ENCODE measurements at regions not wholly inside any gene's neighbourhood (a gene's known extent, or its start where the extent isn't known, plus 50 kb on each side); places are given as distances from the start of the nearest gene placed in this dataset.

DNA sequence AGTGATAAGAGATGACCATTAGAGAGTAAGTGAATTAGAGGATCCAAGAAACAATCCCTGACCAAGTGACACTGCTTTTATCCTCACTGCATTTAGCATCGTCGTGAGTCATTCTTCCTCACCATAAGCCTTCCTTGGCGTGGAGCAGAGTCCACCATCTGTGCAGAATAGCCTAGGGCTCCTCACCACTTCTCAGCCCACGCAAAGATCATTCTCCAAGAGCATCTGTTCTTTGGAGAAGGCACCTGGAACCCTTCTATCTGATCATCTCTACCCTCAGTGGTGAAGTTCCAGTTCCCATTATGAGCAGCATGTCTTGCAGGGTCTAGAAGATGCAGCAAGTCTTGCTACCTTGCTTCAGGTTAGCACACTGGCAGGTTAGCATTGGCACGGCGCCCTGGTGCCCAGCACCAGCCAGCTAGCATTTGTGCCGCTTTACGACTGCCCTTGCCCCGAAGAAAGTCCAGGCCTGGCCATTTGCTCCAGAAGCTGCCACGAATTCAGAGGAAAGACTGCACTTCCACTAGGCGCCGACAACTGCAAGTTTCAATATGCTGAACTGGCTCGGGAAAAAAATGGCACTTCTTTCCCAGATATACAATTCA, 225.8 kb downstream of the TTC32 start:
- no peak for DNase-seq

- DNase-seq = no peak
Measured at GRCh38 chr2:19675003-19675629, 226.7 kb downstream of the TTC32 start.

GRCh38 chr2:19674051-19675002, 227.5 kb downstream of the TTC32 start:
- DNase-seq = no peak

- DNase-seq = no peak
Measured at GRCh38 chr2:19673213-19673791, 228.5 kb downstream of the TTC32 start.

DNA sequence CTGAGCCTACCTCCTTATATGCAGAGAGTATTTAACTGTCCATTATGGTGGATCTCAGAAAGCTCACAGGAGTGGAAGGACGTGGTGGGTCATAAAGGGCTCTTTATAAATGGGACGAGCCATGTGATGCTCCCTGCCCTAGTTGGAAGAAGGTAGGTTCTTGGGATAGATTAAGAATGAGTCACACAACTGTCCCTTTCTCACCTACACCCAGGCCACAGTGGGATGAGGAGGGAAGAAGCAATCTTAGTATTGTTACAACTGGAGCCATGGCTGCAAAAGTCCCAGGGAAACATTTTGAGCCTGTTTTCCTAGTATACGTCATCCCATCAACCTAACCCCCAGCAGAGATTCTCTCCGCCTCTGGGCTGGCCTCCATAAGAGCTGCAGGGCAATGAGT, 229.9 kb downstream of the TTC32 start:
- DNase-seq = no peak

- no peak for DNase-seq
Measured at GRCh38 chr2:19671311-19671710, 230.5 kb downstream of the TTC32 start.

DNA sequence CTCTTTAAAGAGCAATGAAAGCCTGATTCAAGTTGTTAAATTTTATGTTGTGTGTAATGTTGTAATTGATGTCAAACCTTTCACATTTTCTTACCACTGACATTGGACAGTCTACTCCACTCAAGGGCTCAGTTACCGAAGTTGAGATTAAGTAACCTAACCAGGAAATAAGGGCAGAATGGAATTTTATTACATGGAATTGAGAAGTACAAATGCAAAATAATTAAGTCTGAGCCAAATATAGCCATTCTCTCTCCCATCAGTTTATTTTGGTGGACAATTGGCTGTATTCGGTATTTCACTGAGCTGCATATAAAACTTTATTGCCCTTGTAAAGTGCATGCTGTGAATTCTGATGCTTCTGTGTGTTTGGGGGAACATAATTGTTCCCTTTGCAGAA, 231.5 kb downstream of the TTC32 start:
- no peak for DNase-seq

DNA sequence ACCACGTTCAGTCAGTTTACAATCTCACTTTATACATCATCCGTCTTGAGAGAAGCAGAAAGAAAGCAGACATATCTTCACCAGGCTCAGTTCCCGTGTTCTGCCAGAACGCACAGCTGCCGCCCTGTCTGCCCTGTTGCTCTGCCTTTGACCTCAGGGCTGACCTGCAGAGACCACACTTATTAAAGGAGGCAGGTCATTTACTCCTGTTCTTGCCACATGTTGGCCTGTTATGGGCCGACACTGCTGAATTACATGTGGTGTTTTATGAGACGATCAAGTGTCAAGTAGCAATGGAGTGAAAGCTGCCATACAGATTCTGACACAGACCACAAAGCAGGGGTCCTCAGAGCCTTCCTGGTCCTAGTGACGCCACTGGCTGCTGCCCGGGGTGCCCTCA, 232.2 kb downstream of the TTC32 start:
- no peak for DNase-seq

DNA sequence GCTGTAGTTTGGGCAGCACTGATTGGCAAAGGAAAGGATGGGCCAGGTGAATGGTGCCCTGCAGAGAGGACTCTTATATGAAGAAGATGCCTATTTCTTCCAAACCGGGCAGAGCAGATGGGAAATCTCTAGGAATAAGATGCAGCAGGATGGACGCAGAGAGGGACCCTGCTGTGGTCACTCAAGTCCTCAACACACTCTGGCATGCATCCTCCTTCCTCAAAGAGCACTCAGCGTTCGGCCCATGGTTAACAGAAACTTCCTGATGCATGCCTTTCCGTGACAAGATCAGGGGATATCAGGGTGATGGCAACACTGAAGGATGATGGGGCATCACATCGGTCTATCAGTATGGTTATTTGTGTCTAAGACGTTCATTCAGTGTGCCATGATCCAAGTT, 232.7 kb downstream of the TTC32 start:
- no peak for DNase-seq

- DNase-seq = no peak
Measured at GRCh38 chr2:19667536-19667949, 234.2 kb downstream of the TTC32 start.

DNA sequence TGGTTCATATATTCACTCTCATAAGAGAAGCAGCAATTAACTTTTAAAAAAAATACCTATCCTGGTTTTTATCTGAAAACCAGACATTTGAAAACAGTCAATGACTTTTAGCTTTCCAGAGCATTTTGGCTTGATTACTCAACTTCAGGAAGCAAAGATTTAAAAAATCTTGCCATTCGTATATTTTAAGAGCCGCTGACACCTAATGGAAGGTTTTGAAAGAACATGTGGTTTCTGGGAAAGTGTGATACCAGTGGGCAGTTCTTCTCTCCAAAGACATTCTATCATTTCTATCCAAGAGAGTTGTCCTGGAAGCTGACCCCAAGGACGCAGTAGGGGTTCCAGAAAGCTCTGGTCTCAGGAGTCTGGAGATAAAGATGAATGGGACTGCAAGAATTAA, 234.7 kb downstream of the TTC32 start:
- DNase-seq = no peak

GRCh38 chr2:19664646-19665045, 237.1 kb downstream of the TTC32 start:
- DNase-seq = no peak

- DNase-seq = no peak
Measured at GRCh38 chr2:19659024-19659792, 242.6 kb downstream of the TTC32 start.

DNA sequence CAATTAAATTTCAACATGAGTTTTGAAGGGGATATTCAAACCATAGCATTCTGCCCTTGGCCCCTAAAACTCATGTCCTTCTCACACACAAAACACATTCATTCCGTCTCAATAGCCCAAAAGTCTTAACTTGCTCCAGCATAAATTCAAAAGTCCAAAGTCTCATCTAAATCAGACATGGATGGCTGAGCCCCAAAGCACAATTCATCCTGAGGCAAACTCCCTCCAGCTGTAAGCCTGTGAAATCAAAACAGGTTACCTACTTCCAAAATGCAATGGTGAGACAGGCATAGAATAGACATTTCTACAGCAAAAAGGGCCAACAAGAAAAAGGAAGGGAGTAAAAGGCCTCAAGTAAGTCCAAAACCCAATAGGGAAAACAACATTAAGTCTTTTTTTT, 245.8 kb downstream of the TTC32 start:
- no peak for DNase-seq

DNA sequence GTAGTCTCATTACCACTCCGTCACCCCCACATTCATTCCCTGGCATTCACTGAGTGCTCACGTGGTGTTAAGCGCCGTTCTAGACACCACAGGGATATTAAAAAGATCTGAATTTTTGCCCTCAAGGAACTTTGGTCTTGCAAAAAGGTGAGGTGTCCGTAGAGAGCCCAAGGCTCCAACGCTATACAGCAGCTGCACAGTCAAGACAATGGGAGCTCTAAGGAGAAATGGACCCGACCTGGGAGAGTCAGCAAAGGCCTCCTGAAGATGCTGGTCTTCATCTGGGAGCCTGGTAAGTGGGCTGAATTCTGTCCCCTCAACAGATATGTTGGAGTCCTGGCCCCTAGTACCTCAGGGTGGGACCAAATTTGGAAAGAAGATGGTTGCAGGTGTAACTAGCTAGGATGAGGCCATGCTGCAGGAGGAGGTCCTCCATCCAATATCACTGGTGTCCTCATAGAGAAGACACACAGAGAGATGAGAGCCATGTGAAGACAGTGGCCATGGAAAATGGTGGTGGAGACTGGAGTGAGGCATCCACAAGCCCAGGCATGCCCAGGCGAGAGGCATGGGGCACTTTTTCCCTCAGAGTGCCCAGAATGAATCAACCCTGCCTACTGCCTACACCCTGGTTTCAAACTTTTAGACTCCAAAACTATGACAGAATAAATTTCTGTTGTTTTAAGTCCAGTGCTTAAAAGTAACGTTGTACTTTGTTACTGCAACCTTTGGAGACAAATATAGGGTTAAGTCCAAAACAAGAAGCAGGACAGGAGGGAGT, 247.3 kb downstream of the TTC32 start:
- DNase-seq = no peak

- no peak for DNase-seq
Measured at GRCh38 chr2:19653509-19653908, 248.3 kb downstream of the TTC32 start.

GRCh38 chr2:19652811-19653210, 249.0 kb downstream of the TTC32 start:
- no peak for DNase-seq

DNA sequence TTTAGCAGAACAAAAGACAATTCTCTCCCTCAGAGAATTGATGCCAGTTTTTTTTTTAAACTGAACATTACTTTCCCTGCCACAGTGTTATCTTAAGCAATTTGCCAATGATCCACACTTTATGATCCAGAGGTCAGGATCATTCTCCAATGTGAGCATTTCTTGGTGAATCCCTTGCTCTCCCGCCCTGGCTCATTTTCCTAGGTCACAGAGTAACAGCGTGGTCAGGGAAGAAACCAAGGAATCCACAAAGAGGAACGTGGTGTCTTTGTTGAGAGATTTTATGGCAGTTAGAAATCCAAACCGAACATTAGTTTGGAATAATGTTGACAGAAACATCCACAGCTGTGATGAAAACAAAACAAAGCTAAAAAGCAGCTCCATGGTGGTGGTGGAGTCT, 250.3 kb downstream of the TTC32 start:
- DNase-seq = no peak

GRCh38 chr2:19649785-19650380, 251.9 kb downstream of the TTC32 start:
- no peak for DNase-seq

GRCh38 chr2:19649142-19649541, 252.6 kb downstream of the TTC32 start:
- DNase-seq = no peak

DNA sequence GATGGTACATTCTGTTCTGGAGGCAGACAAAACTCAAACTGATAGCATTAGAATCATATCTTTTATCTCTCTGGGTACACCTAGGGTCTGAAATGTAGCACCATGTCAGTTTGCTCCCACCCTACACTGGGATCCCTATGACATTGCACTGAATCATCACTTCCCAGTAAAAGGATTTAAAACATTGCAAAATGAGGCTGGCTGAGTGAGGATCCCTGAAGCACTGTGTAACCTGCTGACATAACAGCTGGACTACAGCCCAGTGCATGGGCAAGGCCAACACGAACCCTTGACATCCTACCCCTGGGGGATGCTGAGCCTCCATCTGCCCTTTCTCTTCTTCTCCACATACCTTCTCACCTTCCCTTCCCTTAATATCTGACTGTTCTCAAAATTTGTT, 253.2 kb downstream of the TTC32 start:
- no peak for DNase-seq

Data from suppressor macrophage (primary cell).